Endothelial cell of umbilical vein (primary cell): ENCODE measurements at regions not wholly inside any gene's neighbourhood (a gene's known extent, or its start where the extent isn't known, plus 50 kb on each side); places are given as distances from the start of the nearest gene placed in this dataset.

Source experiments
- BruUV-seq: library from RNA; stranded (reverse); fragments of 400-500 nt; replicated peaks from 2 replicates; lab custom pipeline; 2021; lab: Mats Ljungman, UMichigan
- CTCF ChIA-PET: fragments of 300-600, 350-600 bp; sonication (Branson Sonifier 250); formaldehyde crosslinking; loops from one replicate; lab custom pipeline; 2021; ENCODE audit warnings: antibody characterized with exemption, inconsistent platforms; lab: Charles Lee
- POLR2A ChIA-PET: fragments of 300-600, 350-600 bp; sonication (Branson Sonifier 250); formaldehyde crosslinking; loops from one replicate; lab custom pipeline; 2021; ENCODE audit warnings: antibody characterized with exemption, inconsistent platforms; lab: Charles Lee
- DNase-seq: peaks from one replicate; pipeline ENCODE4 v3.0.0-alpha.2; 2011; ENCODE audit warnings: low read depth, low spot score
- FAIRE-seq: peaks from 2 replicates; lab custom pipeline; 2011; peaks lifted over from hg19 to GRCh38; lab: Jason Lieb, UNC
- H2AFZ ChIP-seq: 2 replicates; pipeline ENCODE4 v1.6.0; 2012; ENCODE audit warnings: low read depth, low read length, control low read depth, inconsistent platforms
- H3K27ac ChIP-seq: 2 replicates; pipeline ENCODE4 v1.5.1; 2011; ENCODE audit warnings: low read depth, mild to moderate bottlenecking, control low read depth, low read length, moderate library complexity; ENCODE audit not compliant: insufficient read depth
- H3K27me3 ChIP-seq, 2 experiments: 2 replicates each; pipeline versions ENCODE4 v1.6.0 to v1.6.1; 2011; ENCODE audit warnings: low read length in 2 of 2, mixed read lengths in 1 of 2; ENCODE audit not compliant: control insufficient read depth in 2 of 2, insufficient read depth in 2 of 2
- H3K36me3 ChIP-seq, 2 experiments: 2 replicates in 1 of 2; 3 replicates in 1 of 2; pipeline ENCODE4 v1.5.1; 2011; ENCODE audit warnings: low read length in 2 of 2, mild to moderate bottlenecking in 1 of 2, moderate library complexity in 1 of 2; ENCODE audit not compliant: control insufficient read depth in 2 of 2, insufficient read depth in 2 of 2; ENCODE audit errors: extremely low read depth in 1 of 2
- H3K4me1 ChIP-seq: 3 replicates; pipeline ENCODE4 v1.5.1; 2011; ENCODE audit warnings: mild to moderate bottlenecking, low read length; ENCODE audit not compliant: control insufficient read depth, insufficient read depth; ENCODE audit errors: extremely low read depth
- H3K4me2 ChIP-seq: 2 replicates; pipeline ENCODE4 v1.6.1; 2011; ENCODE audit warnings: low read length, control low read depth, mixed read lengths; ENCODE audit not compliant: insufficient read depth
- H3K4me3 ChIP-seq, 3 experiments: fragments of 200-600 bp in 1 of 3; sonication (generic), shearing (Covaris generic) in 1 of 3; replicated peaks in 1 of 3; 2 replicates each; pipeline ENCODE4 v1.5.1; 2011 to 2016; ENCODE audit warnings: control low read depth in 3 of 3, low read length in 3 of 3, mild to moderate bottlenecking in 2 of 3, inconsistent platforms in 1 of 3, low read depth in 1 of 3, moderate library complexity in 1 of 3; ENCODE audit not compliant: insufficient read depth in 1 of 3
- H3K79me2 ChIP-seq: 2 replicates; pipeline ENCODE4 v1.6.0; 2012; ENCODE audit warnings: low read length, inconsistent platforms; ENCODE audit not compliant: control insufficient read depth, insufficient read depth
- H3K9ac ChIP-seq: replicated peaks from 2 replicates; pipeline ENCODE3; 2011; ENCODE audit warnings: low read length, control low read depth; ENCODE audit not compliant: insufficient read depth; ENCODE audit errors: extremely low read depth
- H3K9me1 ChIP-seq: replicated peaks from 3 replicates; pipeline ENCODE4 v1.6.0; 2011; ENCODE audit warnings: mild to moderate bottlenecking, low read length; ENCODE audit not compliant: control insufficient read depth, insufficient read depth; ENCODE audit errors: extremely low read depth
- H3K9me3 ChIP-seq: replicated peaks from 2 replicates; pipeline ENCODE4 v1.5.1; 2012; ENCODE audit warnings: low read length, inconsistent platforms; ENCODE audit not compliant: control insufficient read depth, insufficient read depth
- H4K20me1 ChIP-seq: replicated peaks from 2 replicates; pipeline ENCODE3; 2011; ENCODE audit warnings: mild to moderate bottlenecking, low read length; ENCODE audit not compliant: control insufficient read depth, insufficient read depth; ENCODE audit errors: extremely low read depth
- EZH2 ChIP-seq: IDR thresholded peaks from 2 replicates; pipeline ENCODE4 v1.6.1; 2012; ENCODE audit warnings: borderline replicate concordance, low read depth, mild to moderate bottlenecking, moderate library complexity, low read length, inconsistent platforms; ENCODE audit not compliant: severe bottlenecking
- FOS ChIP-seq: IDR thresholded peaks from 2 replicates; pipeline ENCODE4 v1.6.1; 2011; ENCODE audit warnings: mild to moderate bottlenecking, low read length, moderate library complexity, borderline replicate concordance; ENCODE audit not compliant: insufficient read depth
- GATA2 ChIP-seq: IDR thresholded peaks from 2 replicates; pipeline ENCODE4 v1.7.0; 2011; ENCODE audit warnings: low read depth, mild to moderate bottlenecking, moderate library complexity, mixed read lengths, low read length; ENCODE audit not compliant: insufficient read length, insufficient read depth
- MYC ChIP-seq: IDR thresholded peaks from one replicate; pipeline ENCODE4 v1.6.1; 2011; ENCODE audit warnings: mild to moderate bottlenecking, low read depth, low read length
- POLR2A ChIP-seq: IDR thresholded peaks from 2 replicates; pipeline ENCODE4 v1.6.1; 2012; ENCODE audit warnings: low read depth, mild to moderate bottlenecking, control low read depth, low read length
- POLR2AphosphoS5 ChIP-seq: IDR thresholded peaks from 2 replicates; pipeline ENCODE4 v1.6.1; 2012; ENCODE audit warnings: low read depth, mild to moderate bottlenecking, control low read depth, low read length, moderate library complexity; ENCODE audit not compliant: insufficient read depth
- dilution Hi-C: fragments of 300-500 bp; cut with MboI; formaldehyde crosslinking; loops from one replicate; pipeline ENCODE4 v1.15.0; 2019; ENCODE audit warnings: low sequenced_read_pairs; ENCODE audit not compliant: extremely low pct_ligation_motif_present
- intact Hi-C: fragments of 100-400 bp; cut with micrococcal nuclease; formaldehyde crosslinking; loops from one replicate; pipeline ENCODE4 v1.10.0; 2022
- TF ChIP-seq, protein P1 (sequence below): IDR thresholded peaks from 2 replicates; pipeline ENCODE4 v1.6.1; 2011; ENCODE audit not compliant: insufficient read depth, insufficient read length

DNA sequence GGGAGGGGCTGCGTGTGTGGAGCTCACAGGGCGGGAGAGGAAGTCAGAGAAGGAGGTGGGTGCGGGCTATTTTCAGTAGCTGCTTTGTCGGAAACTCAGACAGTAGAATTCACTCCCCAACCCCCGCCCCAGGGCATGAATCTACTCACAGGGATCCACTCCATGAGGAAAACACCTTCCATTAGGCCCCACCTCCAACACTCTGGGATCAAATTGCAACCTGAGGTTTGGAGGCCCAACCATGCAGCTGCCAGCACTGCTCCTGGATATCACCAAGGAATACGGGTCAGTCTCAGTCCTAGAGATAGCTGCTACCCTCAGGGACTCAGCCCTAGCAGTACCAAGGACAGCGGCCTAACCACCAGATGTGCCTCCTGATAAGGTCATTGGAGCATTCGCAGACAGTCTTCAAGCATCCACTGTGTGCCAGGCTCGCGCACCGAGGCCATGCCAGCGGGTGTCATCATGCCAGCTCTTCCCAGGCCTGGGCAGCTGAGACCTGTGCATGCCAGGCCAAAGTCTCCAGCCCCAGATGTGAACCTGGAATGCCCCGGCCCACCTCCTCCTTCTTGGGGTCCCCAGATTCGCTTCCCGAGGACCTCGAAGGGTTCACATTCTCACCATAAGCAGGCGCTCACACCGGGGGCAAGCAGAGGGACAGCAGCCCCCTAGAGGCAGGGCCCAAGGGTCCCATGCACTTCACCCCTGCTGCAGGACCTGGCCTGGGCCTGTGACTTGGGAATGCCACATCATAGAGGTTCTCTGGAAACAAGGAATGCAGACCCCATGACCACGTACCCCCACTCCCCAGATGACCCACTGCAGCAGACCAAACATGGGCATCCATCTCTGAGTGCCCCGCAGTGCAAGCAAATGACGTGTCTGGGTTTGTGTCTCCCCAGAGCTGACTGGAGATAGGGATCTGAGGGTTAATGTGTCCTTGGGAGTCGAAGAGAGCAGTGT, 102.3 kb downstream of the ADRA2C start:
- dilution Hi-C loops, result no loop called here
- H3K27ac ChIP-seq, result no peak overlapping the region
- intact Hi-C loops, result no loop called here
- peak; percentile 60 for TF ChIP-seq GATA2
- TF ChIP-seq, protein P1, sequence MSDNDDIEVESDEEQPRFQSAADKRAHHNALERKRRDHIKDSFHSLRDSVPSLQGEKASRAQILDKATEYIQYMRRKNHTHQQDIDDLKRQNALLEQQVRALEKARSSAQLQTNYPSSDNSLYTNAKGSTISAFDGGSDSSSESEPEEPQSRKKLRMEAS, result no peak
- no peak overlapping the region for H2AFZ ChIP-seq
- no peaks in the 10 kb centered on the region for H3K79me2 ChIP-seq
- ChIA-PET CTCF (interaction anchor here (1.3 kb wide), 1 partner anchor 12 kb away, joined by 3 read pairs; no protein-coding TSS in a partner anchor), POLR2A (no interaction called here)
- BruUV-seq, result no TSS peak
- H3K4me3 ChIP-seq, result no peak overlapping the region
- H3K9me3 ChIP-seq, result no peaks in the 10 kb centered on the region
- no peak overlapping the region for H3K4me2 ChIP-seq
- H3K4me1 ChIP-seq, result no peaks in the 10 kb centered on the region
- H3K9me1 ChIP-seq, result no peaks in the 10 kb centered on the region
- H3K27me3 ChIP-seq, result peaks cover 10 to 12% of the 10 kb centered on the region in 2 experiments
- H4K20me1 ChIP-seq, result no peaks in the 10 kb centered on the region
- DNase-seq, result no peak
- no peaks in the 10 kb centered on the region for H3K36me3 ChIP-seq
- FAIRE-seq, result no peak
- H3K9ac ChIP-seq, result no peak overlapping the region

DNA sequence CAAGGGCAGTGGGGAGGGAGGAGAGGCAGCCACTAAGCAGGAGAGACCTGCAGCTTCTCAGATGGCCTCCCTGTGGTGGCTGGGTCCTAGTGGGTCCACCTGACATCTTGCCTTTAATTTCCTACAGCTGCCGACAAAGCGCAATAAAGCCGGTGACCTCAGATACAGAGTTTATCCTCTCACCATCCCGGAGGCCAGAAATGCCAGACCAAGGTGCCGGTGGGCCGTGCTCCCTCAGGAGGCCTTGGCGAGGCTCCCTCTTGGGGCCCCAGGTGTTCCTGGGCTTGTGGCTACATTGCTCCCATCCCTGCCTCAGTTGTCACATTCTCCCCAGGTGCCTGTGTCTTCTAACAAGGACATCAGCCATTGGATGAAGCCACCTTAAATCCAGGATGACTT, 103.0 kb downstream of the ADRA2C start:
- H3K9me3 ChIP-seq, result no peaks in the 10 kb centered on the region
- no TSS peak for BruUV-seq
- no peaks in the 10 kb centered on the region for H4K20me1 ChIP-seq
- POLR2A ChIA-PET, result no interaction called here
- H3K4me1 ChIP-seq, result no peaks in the 10 kb centered on the region
- CTCF ChIA-PET, result no interaction called here
- H3K9ac ChIP-seq, result no peak overlapping the region
- TF ChIP-seq GATA2 (no peak), POLR2AphosphoS5 (no peak), POLR2A (no peak), EZH2 (no peak), MYC (no peak), FOS (no peak)
- TF ChIP-seq, protein P1, result no peak
- no peak overlapping the region for H3K27ac ChIP-seq
- no peak overlapping the region for H2AFZ ChIP-seq
- no peaks in the 10 kb centered on the region for H3K9me1 ChIP-seq
- no peak overlapping the region for H3K4me3 ChIP-seq
- no peaks in the 10 kb centered on the region for H3K79me2 ChIP-seq
- intact Hi-C loops (no loop called here), dilution Hi-C loops (no loop called here)
- no peak for FAIRE-seq
- H3K4me2 ChIP-seq, result no peak overlapping the region
- no peak for DNase-seq
- peaks cover 10 to 12% of the 10 kb centered on the region in 2 experiments for H3K27me3 ChIP-seq
- no peaks in the 10 kb centered on the region for H3K36me3 ChIP-seq
